Heart right ventricle (tissue), 16 donors: ENCODE measurements at regions not wholly inside any gene's neighbourhood (a gene's known extent, or its start where the extent isn't known, plus 50 kb on each side); places are given as distances from the start of the nearest gene placed in this dataset.

ENCODE experiments used
- ATAC-seq, 8 donors: fragments of 200-7000 bp; cut with Tn5 transposase; one replicate each; pipeline ENCODE4 v1.9.1; 2020; ENCODE audit warnings: mild to moderate bottlenecking in 8 of 8, moderate library complexity in 8 of 8, moderate number of reproducible peaks in 1 of 8
- DNase-seq, 2 donors: peaks; one replicate each; pipeline ENCODE4 v3.0.0-alpha.2; 2020
- H3K27ac ChIP-seq, 10 donors: fragments of 200-600 bp; sonication (generic) in 2 of 10; one replicate each; pipeline versions ENCODE4 v1.5.0 to v1.8.0; 2020 to 2022; ENCODE audit warnings: mild to moderate bottlenecking in 3 of 10
- H3K27me3 ChIP-seq, 7 donors: fragments of 200-600 bp; one replicate each; pipeline ENCODE4 v1.8.0; 2021 to 2022; ENCODE audit warnings: mild to moderate bottlenecking in 2 of 7
- H3K36me3 ChIP-seq, 9 donors: fragments of 200-600 bp; sonication (generic) in 1 of 9; one replicate each; pipeline versions ENCODE4 v1.5.0 to v1.8.0; 2020 to 2022; ENCODE audit warnings: mild to moderate bottlenecking in 2 of 9
- H3K4me1 ChIP-seq, 9 donors: fragments of 200-600 bp; sonication (generic) in 1 of 9; one replicate each; pipeline versions ENCODE4 v1.5.0 to v1.8.0; 2020 to 2022; ENCODE audit warnings: mild to moderate bottlenecking in 4 of 9
- H3K4me3 ChIP-seq, 10 donors: fragments of 200-600 bp; sonication (generic) in 2 of 10; one replicate each; pipeline versions ENCODE4 v1.5.0 to v1.8.0; 2020 to 2022; ENCODE audit warnings: mild to moderate bottlenecking in 7 of 10, moderate library complexity in 2 of 10
- H3K9me3 ChIP-seq, 11 donors: fragments of 200-600 bp in 10 of 11; sonication (generic) in 2 of 11; one replicate each; pipeline versions ENCODE4 v1.5.0 to v1.8.0; 2013 to 2022; ENCODE audit warnings: mild to moderate bottlenecking in 2 of 11, control low read depth in 1 of 11, moderate library complexity in 1 of 11
- CTCF ChIP-seq, 9 donors: fragments of 200-600 bp; sonication (generic) in 2 of 9; IDR thresholded peaks; one replicate each; pipeline versions ENCODE4 v1.5.0 to v1.8.0; 2021 to 2022; ENCODE audit warnings: antibody characterized with exemption in 9 of 9, mild to moderate bottlenecking in 5 of 9, moderate library complexity in 1 of 9
- WGBS, 2 donors: extraction: QIAGEN DNeasy Blood & Tissue Kit; methylation state at CpG; one replicate each; pipeline ENCODE4 v1.1.7; 2013; ENCODE audit warnings: inconsistent platforms in 1 of 2; 5-methylcytosine and 5-hydroxymethylcytosine counted together
- intact Hi-C, 10 donors: fragments of 100-400 bp; cut with DNase I; formaldehyde crosslinking; loops; one replicate each; pipeline versions ENCODE4 v1.11.1 to v1.14.2; 2022
- donor health status: Arrhythmogenic right ventricular cardiomyopathy.
- donor health status: ischemic (EF 13 %, LVEDD 7.1; RV severe dilation, severe dysfunction).
- donor health status: healthy with polysubstance abuse.
- donor health status: DM: no; HTN: yes; CAD: no.
- donor health status: DM: no; HTN: no; CAD: no.
- donor health status: ischemic (EF 25% LVEDD 6.9; RV normal size, moderate dysfunction).
- donor health status: ischemic (EF 25% LVEDD 5.7; RV mildly dilated, moderate dysfunction).
- donor health status: healthy.
- donor health status: DM: yes; HTN: yes; CAD: no.
- donor health status: Ischemic cardiomyopathy.
- donor health status: ischemic (EF 35%, LVEDD 5.7; RV mildly dilated, moderate dysfunction).
- donor health status: nonischemic (EF 11% LVEDD 7.7; RV severe dilation, severe dysfunction).
- donor health status: DM: yes; HTN: yes; CAD: no.
- donor health status: PGD.
- donor health status: ischemic (EF 29% LVEDD 5.4; RV normal size, mild dysfunction).
- donor health status: nonischemic (EF 23%, LVEDD 6.1; RV moderate dilation, normal function).

GRCh38 chr11:90911192-90911591 lies 688.3 kb upstream of the CHORDC1 start:
- intact Hi-C loops: no loop called here
- ATAC-seq: no peak
- H3K27ac ChIP-seq: no peak overlapping the region
- no peaks in the 10 kb centered on the region for H3K27me3 ChIP-seq
- no peaks in the 10 kb centered on the region for H3K36me3 ChIP-seq
- H3K9me3 ChIP-seq: peaks cover 0 to 7% (median 0%) of the 10 kb centered on the region in 11 donors
- H3K4me3 ChIP-seq: no peak overlapping the region
- WGBS, 2 donors: 92 to 94% methylated on average over 2 of the region's 2 CpGs
- DNase-seq: no peak
- H3K4me1 ChIP-seq: no peaks in the 10 kb centered on the region
- no peak for TF ChIP-seq CTCF (IDR thresholded peaks at IDR 0.05)

DNA sequence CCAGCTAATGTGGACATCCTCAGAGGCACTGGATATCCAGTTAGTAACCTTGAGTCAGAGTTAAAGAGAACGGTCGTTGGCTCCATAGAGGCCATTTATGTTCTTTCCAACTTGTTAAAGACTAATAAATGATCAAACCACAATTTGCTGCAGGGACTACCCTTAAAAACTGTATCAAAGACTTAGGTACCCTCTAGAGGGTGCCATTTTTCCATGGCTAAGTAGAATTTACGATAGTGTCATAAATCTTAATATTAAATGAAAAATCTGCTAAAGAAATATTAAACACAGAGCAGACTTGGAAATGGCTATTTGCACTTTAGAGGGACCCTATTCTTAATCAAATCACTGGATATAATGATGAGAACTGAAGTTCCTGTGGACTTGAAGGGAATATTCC lies 685.2 kb upstream of the CHORDC1 start:
- WGBS, 2 donors: 71 to 73% methylated on average over 3 of the region's 3 CpGs
- Histone ChIP-seq H3K36me3 (no peaks in the 10 kb centered on the region), H3K9me3 (peaks cover 0 to 7% (median 0%) of the 10 kb centered on the region in 11 donors), H3K4me3 (no peak overlapping the region), H3K27ac (no peak overlapping the region), H3K27me3 (no peaks in the 10 kb centered on the region), H3K4me1 (no peaks in the 10 kb centered on the region)
- intact Hi-C loops: no loop called here
- peak in 2 of 9 donors; percentile 14 to 31 for TF ChIP-seq CTCF (IDR thresholded peaks at IDR 0.05)
- no peak for DNase-seq
- ATAC-seq: no peak

DNA sequence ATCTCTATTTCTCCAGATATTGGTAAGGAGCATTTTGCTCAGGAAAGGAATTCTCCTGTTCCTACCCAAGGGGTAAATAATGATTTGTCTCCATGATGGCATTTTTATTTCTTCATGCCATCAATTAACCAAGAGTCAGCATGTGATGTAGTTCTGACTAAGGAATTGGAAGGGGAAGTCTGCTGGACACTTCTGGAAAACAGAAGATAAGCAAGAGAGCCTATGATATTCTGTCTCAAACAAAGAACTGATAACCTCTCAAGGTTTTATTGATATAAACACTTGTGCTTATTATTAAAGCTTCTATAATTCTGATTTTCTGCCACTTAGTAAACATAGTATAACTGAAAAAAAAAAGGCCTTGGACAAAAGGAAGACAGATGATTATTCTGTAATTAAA lies 673.0 kb upstream of the CHORDC1 start:
- H3K27me3 ChIP-seq: no peaks in the 10 kb centered on the region
- DNase-seq (no peak), ATAC-seq (no peak)
- H3K4me1 ChIP-seq: no peaks in the 10 kb centered on the region
- H3K9me3 ChIP-seq: no peaks in the 10 kb centered on the region
- no peak overlapping the region for H3K27ac ChIP-seq
- no peaks in the 10 kb centered on the region for H3K36me3 ChIP-seq
- intact Hi-C loops: no loop called here
- no peak overlapping the region for H3K4me3 ChIP-seq
- no peak for TF ChIP-seq CTCF (IDR thresholded peaks at IDR 0.05)

GRCh38 chr11:90890347-90890746 lies 667.5 kb upstream of the CHORDC1 start:
- no peak for ATAC-seq
- no peaks in the 10 kb centered on the region for H3K27me3 ChIP-seq

More at GRCh38 chr11:90890347-90890746, 667.5 kb upstream of the CHORDC1 start:
- Histone ChIP-seq H3K9me3 (no peaks in the 10 kb centered on the region), H3K4me3 (no peak overlapping the region), H3K4me1 (no peaks in the 10 kb centered on the region), H3K27ac (no peak overlapping the region), H3K36me3 (no peaks in the 10 kb centered on the region)
- intact Hi-C loops: no loop called here
- no peak for TF ChIP-seq CTCF (IDR thresholded peaks at IDR 0.05)
- DNase-seq: no peak
